KOPT-K1 (cell line): ENCODE measurements at regions not wholly inside any gene's neighbourhood (a gene's known extent, or its start where the extent isn't known, plus 50 kb on each side); places are given as distances from the start of the nearest gene placed in this dataset.
"Not testable (repeated sequence)": the region's sequence is repeated elsewhere in the genome, so short reads cannot be mapped to it uniquely, and the experiment has no call there.

Source experiments
- H3K27ac ChIP-seq: fragments of 200-600 bp; sonication (generic); 2 replicates; pipeline ENCODE4 v1.5.1; 2016; ENCODE audit warnings: antibody characterized with exemption, mild to moderate bottlenecking, low read depth, low read length; ENCODE audit not compliant: poor library complexity, severe bottlenecking
- H3K36me3 ChIP-seq: fragments of 200-600 bp; sonication (generic); 2 replicates; pipeline ENCODE4 v1.5.1; 2017; ENCODE audit warnings: antibody characterized with exemption, mild to moderate bottlenecking, low read length, moderate library complexity; ENCODE audit not compliant: insufficient read depth
- H3K9me3 ChIP-seq: fragments of 200-600 bp; sonication (generic); 2 replicates; pipeline ENCODE4 v1.5.1; 2017; ENCODE audit warnings: antibody characterized with exemption, low read length, mild to moderate bottlenecking; ENCODE audit not compliant: insufficient read depth, poor library complexity, severe bottlenecking

- Histone ChIP-seq H3K9me3 (no peaks in the 10 kb centered on the region), H3K27ac (no peak overlapping the region), H3K36me3 (no peaks in the 10 kb centered on the region)
Measured at GRCh38 chr5:143588933-143589662, 185.6 kb upstream of the NR3C1 start.

DNA sequence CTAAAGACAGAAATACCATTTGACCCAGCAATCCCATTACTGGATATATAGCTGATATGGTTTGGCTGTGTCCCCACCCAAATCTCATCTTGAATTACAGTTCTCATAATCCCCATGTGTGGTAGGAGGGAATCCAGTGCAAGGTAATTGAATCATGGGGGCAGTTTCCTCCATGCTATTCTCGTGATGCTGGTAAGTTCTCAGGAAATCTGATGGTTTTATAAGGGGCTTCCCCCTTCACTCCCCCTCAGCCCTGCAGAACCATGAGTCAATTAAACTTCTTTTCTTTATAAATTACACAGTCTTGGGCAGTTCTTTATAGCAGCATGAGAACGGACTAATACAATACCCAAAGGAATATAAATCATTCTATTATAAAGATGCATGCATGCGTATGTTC lies 184.6 kb upstream of the NR3C1 start:
- H3K36me3 ChIP-seq, H3K27ac ChIP-seq, H3K9me3 ChIP-seq: not testable (repeated sequence)

GRCh38 chr5:143586781-143587362 lies 183.4 kb upstream of the NR3C1 start:
- H3K27ac ChIP-seq = no peak overlapping the region
- H3K36me3 ChIP-seq = no peaks in the 10 kb centered on the region
- H3K9me3 ChIP-seq = no peaks in the 10 kb centered on the region

- Histone ChIP-seq H3K27ac (no peak overlapping the region), H3K36me3 (no peaks in the 10 kb centered on the region), H3K9me3 (no peaks in the 10 kb centered on the region)
Measured at GRCh38 chr5:143585970-143586369, 182.5 kb upstream of the NR3C1 start.

GRCh38 chr5:143583409-143583808 lies 179.9 kb upstream of the NR3C1 start:
- Histone ChIP-seq H3K9me3 (no peaks in the 10 kb centered on the region), H3K36me3 (no peaks in the 10 kb centered on the region), H3K27ac (no peak overlapping the region)

GRCh38 chr5:143582869-143583268 lies 179.4 kb upstream of the NR3C1 start:
- H3K9me3 ChIP-seq = no peaks in the 10 kb centered on the region
- H3K27ac ChIP-seq = no peak overlapping the region
- no peaks in the 10 kb centered on the region for H3K36me3 ChIP-seq

DNA sequence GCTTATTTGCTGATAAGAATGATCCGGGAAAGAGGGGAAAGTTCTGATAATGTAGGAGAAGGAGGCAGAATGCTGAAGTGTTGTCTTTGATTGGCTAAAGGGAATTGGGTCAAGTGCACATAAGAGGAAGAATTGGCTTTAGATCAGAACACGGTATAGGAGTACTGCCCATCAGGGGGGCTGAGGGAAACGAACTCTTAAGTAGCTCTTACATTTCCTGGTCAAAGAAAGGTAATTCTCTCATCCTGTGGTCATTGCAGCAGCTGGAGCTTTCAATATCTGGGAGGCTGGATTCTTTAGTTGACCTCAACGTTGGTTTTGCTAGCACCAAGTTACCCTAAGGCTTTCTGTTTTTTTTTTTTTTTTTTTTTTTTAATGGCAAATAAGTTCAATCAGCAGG lies 178.7 kb upstream of the NR3C1 start:
- no peak overlapping the region for H3K27ac ChIP-seq
- H3K9me3 ChIP-seq = no peaks in the 10 kb centered on the region
- H3K36me3 ChIP-seq = no peaks in the 10 kb centered on the region

DNA sequence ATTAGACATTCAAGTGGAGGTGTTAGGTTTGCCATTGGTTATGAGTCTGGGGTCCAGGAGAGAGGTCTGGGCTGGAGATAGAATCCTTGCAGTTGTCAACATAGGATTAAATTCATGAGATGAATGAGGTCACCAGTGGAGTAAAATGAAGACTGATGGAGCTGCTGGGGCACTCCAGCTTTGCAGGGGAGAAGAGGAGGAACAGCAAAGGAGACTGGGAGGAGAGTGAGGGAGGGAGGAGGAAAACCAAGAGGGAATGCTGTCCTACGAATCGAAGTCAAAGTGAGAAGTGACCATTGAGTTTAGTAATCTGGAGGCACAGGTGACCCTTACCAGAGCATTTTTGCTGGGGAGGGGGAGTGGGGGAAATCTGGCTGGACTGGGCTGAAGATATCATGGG lies 178.2 kb upstream of the NR3C1 start:
- Histone ChIP-seq H3K36me3 (no peaks in the 10 kb centered on the region), H3K9me3 (no peaks in the 10 kb centered on the region), H3K27ac (no peak overlapping the region)

GRCh38 chr5:143581147-143581546 lies 177.7 kb upstream of the NR3C1 start:
- H3K27ac ChIP-seq = no peak overlapping the region

DNA sequence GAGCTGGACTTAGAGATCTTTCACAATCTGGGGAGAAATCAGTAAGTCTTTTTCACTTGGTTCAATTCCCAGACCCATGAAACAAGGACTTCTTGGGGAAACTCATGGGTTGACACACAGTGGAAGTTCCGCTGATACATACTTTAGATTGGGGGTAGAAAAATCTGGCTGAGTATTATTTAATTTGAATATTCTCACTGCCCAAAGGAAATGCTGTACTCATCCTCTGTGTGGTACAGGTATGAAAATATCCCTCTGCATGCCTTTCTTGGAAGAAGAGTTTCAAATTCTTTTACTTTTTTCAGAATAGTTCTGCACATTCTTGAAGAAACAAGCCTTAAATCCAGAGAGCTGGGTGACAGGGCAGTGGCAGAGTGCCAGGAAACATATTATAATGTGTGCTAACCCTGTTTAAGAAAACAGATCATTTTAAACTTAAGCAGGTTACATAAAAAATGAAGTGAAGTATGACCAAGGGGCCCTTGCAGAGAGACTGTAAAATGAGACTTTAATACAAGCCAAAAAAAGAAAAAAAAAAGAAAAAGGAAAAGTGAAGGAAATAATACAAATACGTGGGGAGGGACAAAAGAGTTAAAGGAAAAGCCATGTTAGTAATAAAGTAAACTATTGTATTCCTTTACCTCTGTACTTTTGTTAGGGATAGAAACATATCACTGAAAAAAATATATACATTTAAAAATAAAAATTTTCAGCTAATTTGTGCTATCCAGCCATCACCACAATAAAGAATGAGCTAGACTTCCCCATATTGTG lies 173.4 kb upstream of the NR3C1 start:
- Histone ChIP-seq H3K36me3 (no peaks in the 10 kb centered on the region), H3K27ac (no peak overlapping the region), H3K9me3 (no peaks in the 10 kb centered on the region)

More at GRCh38 chr5:143581147-143581546, 177.7 kb upstream of the NR3C1 start:
- Histone ChIP-seq H3K36me3 (no peaks in the 10 kb centered on the region), H3K9me3 (no peaks in the 10 kb centered on the region)

DNA sequence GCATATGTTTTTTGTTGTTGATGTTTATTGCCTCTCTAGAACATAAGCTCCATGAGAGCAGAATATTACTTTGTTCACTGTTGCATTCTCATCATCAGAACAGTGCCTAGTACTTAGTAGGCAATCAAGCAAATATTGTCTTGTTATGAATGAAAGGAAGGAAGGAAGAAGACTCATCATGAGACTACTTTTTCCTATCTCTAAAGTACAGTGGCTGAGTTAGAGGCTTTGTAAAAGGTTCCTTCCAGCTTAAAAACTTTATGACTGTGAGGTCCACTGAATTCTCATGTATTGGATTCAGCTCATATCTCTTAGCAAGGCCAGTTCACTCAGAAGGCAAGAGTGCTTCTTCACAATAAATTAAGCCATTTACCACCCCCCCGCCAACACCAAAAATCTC lies 171.8 kb upstream of the NR3C1 start:
- H3K27ac ChIP-seq = no peak overlapping the region
- no peaks in the 10 kb centered on the region for H3K9me3 ChIP-seq
- H3K36me3 ChIP-seq = no peaks in the 10 kb centered on the region

- Histone ChIP-seq H3K36me3 (no peaks in the 10 kb centered on the region), H3K27ac (no peak overlapping the region), H3K9me3 (no peaks in the 10 kb centered on the region)
Measured at GRCh38 chr5:143574236-143574635, 170.8 kb upstream of the NR3C1 start.

DNA sequence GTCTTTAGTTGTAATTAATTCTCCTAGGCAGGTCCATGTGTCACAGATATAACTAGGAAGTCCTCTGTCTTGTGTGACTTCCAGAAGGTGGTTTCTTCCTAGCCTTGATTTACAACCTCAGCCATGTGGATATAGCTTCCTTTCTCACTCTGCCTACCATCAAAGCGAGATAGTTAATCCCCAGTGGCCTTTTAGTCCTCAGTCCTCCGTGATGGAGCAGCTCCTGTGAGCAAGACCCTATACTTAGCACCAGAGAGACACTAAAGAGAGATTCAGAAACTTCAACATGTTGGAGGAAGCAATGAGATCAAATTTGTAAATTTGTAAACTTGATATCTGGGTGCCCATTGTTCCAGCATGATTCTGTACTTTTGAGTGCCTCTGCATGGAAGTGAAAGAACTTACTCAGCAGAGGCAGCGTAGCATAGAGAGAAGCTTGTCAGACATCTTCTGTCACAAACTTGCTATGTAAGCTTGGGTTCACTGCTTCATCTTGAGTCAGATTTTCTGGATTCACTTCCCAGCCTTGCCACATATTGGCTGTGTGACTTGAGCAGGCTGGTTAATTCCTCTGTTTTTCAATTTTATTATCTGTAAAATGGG lies 170.2 kb upstream of the NR3C1 start:
- Histone ChIP-seq H3K27ac (no peak overlapping the region), H3K9me3 (no peaks in the 10 kb centered on the region), H3K36me3 (no peaks in the 10 kb centered on the region)

DNA sequence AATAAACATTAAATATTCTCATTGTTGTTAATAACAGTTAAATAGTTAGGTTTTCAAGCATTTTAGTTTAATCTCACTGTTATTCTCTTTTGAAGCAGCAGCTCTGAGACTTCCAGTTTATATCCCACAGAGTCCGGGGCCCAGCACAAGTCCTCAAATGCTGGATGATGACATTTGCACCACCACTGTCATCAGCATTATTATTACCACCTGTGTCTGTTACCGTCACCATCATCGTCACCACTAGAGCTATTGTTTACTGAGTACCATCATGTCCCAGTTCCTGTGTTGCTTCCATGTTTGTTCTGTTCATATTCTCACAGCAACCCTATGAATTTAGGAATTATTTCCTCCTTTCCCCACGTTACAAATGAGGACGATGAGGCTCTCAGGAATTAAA lies 169.2 kb upstream of the NR3C1 start:
- Histone ChIP-seq H3K9me3 (no peaks in the 10 kb centered on the region), H3K36me3 (no peaks in the 10 kb centered on the region), H3K27ac (no peak overlapping the region)
